ENCODE measurements at regions not wholly inside any gene's neighbourhood (a gene's known extent, or its start where the extent isn't known, plus 50 kb on each side); places are given as distances from the start of the nearest gene placed in this dataset.

GRCh38 chr16:13767215-13767614, 152.7 kb upstream of the ERCC4 start:
- TF ChIP-seq EZH2phosphoT487 (IDR thresholded peaks at IDR 0.05; ENCODE audit: unreplicated experiment): no peak
- no peak for TF ChIP-seq EZH2 (IDR thresholded peaks at IDR 0.05; ENCODE audit: low read depth, unreplicated experiment)
- TF ChIP-seq CTCF (conservative IDR thresholded peaks at IDR 0.05; ENCODE audit: low read depth in 2 of 2): peak; percentile 60 to 61
- TF ChIP-seq REST (IDR thresholded peaks at IDR 0.05; ENCODE audit: unreplicated experiment): no peak
- TF ChIP-seq CREB1 (CRISPR knock-in tag; IDR thresholded peaks at IDR 0.05; ENCODE audit: low read depth): no peak
